Brain microvascular endothelial cell (primary cell): ENCODE measurements at regions not wholly inside any gene's neighbourhood (a gene's known extent, or its start where the extent isn't known, plus 50 kb on each side); places are given as distances from the start of the nearest gene placed in this dataset.

Experiments
- DNase-seq: peaks from one replicate; pipeline ENCODE4 v3.0.0-alpha.2; 2020
- H3K27ac ChIP-seq: fragments of 250-450 bp; sonication (Bioruptor Pico); 2 replicates; pipeline ENCODE4 v1.5.1; 2020; ENCODE audit warnings: mild to moderate bottlenecking, moderate library complexity
- H3K27me3 ChIP-seq: fragments of 250-450 bp; sonication (Bioruptor Pico); replicated peaks from 2 replicates; pipeline ENCODE4 v1.5.1; 2020; ENCODE audit warnings: mild to moderate bottlenecking
- H3K36me3 ChIP-seq: fragments of 250-450 bp; sonication (Bioruptor Pico); replicated peaks from 2 replicates; pipeline ENCODE4 v1.5.1; 2020; ENCODE audit warnings: mild to moderate bottlenecking
- H3K4me3 ChIP-seq: 2 replicates; pipeline ENCODE4 v1.5.1; 2011; ENCODE audit warnings: low read depth, mild to moderate bottlenecking, control low read depth, low read length, moderate library complexity
- CTCF ChIP-seq: IDR thresholded peaks from 2 replicates; pipeline ENCODE4 v1.5.1; 2011; ENCODE audit warnings: low read depth, mild to moderate bottlenecking, moderate library complexity, low read length, control low read depth, inconsistent platforms; ENCODE audit errors: missing control alignments
- in situ Hi-C: cut with HindIII; loops from 2 replicates; pipeline ENCODE4 v1.10.0; 2017; ENCODE audit warnings: low sequenced_read_pairs, low pct_ligation_motif_present

- no peak for TF ChIP-seq CTCF
- no peak for DNase-seq
- Histone ChIP-seq H3K27me3 (no peaks in the 10 kb centered on the region), H3K27ac (no peak overlapping the region), H3K36me3 (no peaks in the 10 kb centered on the region), H3K4me3 (no peak overlapping the region)
- in situ Hi-C loops: no loop called here
These were observed 92.6 kb upstream of the IL12B start for GRCh38 chr5:159422910-159423309.

- DNase-seq: no peak
- no peaks in the 10 kb centered on the region for H3K27me3 ChIP-seq
- no peak overlapping the region for H3K27ac ChIP-seq
- H3K36me3 ChIP-seq: no peaks in the 10 kb centered on the region
- no peak for TF ChIP-seq CTCF
- no peak overlapping the region for H3K4me3 ChIP-seq
- in situ Hi-C loops: no loop called here
These were observed 93.8 kb upstream of the IL12B start for GRCh38 chr5:159424123-159424522.

GRCh38 chr5:159426694-159427093, 96.4 kb upstream of the IL12B start:
- no peak for DNase-seq
- no peak for TF ChIP-seq CTCF
- Histone ChIP-seq H3K27ac (no peak overlapping the region), H3K4me3 (no peak overlapping the region), H3K36me3 (no peaks in the 10 kb centered on the region), H3K27me3 (no peaks in the 10 kb centered on the region)
- in situ Hi-C loops: no loop called here

- Histone ChIP-seq H3K4me3 (no peak overlapping the region), H3K36me3 (no peaks in the 10 kb centered on the region), H3K27me3 (no peaks in the 10 kb centered on the region), H3K27ac (no peak overlapping the region)
- no peak for DNase-seq
- in situ Hi-C loops: no loop called here
- TF ChIP-seq CTCF: no peak
These were observed 97.1 kb upstream of the IL12B start for GRCh38 chr5:159427180-159428012.

- no peaks in the 10 kb centered on the region for H3K36me3 ChIP-seq
- no peak for DNase-seq
- TF ChIP-seq CTCF: no peak
- H3K27ac ChIP-seq: no peak overlapping the region
- in situ Hi-C loops: no loop called here
- H3K4me3 ChIP-seq: no peak overlapping the region
- no peaks in the 10 kb centered on the region for H3K27me3 ChIP-seq
These were observed 100.2 kb upstream of the IL12B start for GRCh38 chr5:159430361-159431012.

GRCh38 chr5:159435855-159436254, 105.6 kb upstream of the IL12B start:
- no peak for TF ChIP-seq CTCF

More at GRCh38 chr5:159435855-159436254, 105.6 kb upstream of the IL12B start:
- H3K36me3 ChIP-seq: no peaks in the 10 kb centered on the region
- H3K27ac ChIP-seq: no peak overlapping the region
- no peaks in the 10 kb centered on the region for H3K27me3 ChIP-seq
- in situ Hi-C loops: no loop called here
- H3K4me3 ChIP-seq: no peak overlapping the region
- no peak for DNase-seq
